Esophagus mucosa (tissue), 1 donor: ENCODE measurements at regions not wholly inside any gene's neighbourhood (a gene's known extent, or its start where the extent isn't known, plus 50 kb on each side); places are given as distances from the start of the nearest gene placed in this dataset.
A peak's percentile ranks its signal among the peaks of the same experiment; 100 is the strongest.
"Not testable (repeated sequence)": the region's sequence is repeated elsewhere in the genome, so short reads cannot be mapped to it uniquely, and the experiment has no call there.

Experiments
- ATAC-seq: fragments of 200-7000 bp; cut with Tn5 transposase; one replicate; pipeline ENCODE4 v1.9.1; 2020
- donor health status: DM: yes; HTN: yes; CAD: no.

- not testable (repeated sequence) for ATAC-seq
Observed at GRCh38 chr16:31581065-31581464, 53.4 kb downstream of the AHSP start.

GRCh38 chr16:31601737-31602384 lies 74.2 kb downstream of the AHSP start:
- not testable (repeated sequence) for ATAC-seq

- no peak for ATAC-seq
Observed at GRCh38 chr16:31618130-31618529, 90.4 kb downstream of the AHSP start.

GRCh38 chr16:31636433-31636832 lies 108.7 kb downstream of the AHSP start:
- no peak for ATAC-seq

GRCh38 chr16:31641279-31641678 lies 113.6 kb downstream of the AHSP start:
- ATAC-seq: no peak

- ATAC-seq: not testable (repeated sequence)
Observed at GRCh38 chr16:31655674-31656073, 128.0 kb downstream of the AHSP start.

GRCh38 chr16:31664683-31665482 lies 137.2 kb downstream of the AHSP start:
- peak; percentile 56 for ATAC-seq

GRCh38 chr16:31674686-31675085 lies 147.0 kb downstream of the AHSP start:
- no peak for ATAC-seq

GRCh38 chr16:31676731-31677130 lies 149.0 kb downstream of the AHSP start:
- ATAC-seq: no peak

GRCh38 chr16:31678649-31679325 lies 151.1 kb downstream of the AHSP start:
- no peak for ATAC-seq

- not testable (repeated sequence) for ATAC-seq
Observed at GRCh38 chr16:31689331-31689730, 161.6 kb downstream of the AHSP start.

GRCh38 chr16:31692338-31692737 lies 164.6 kb downstream of the AHSP start:
- not testable (repeated sequence) for ATAC-seq

GRCh38 chr16:31693733-31694132 lies 166.0 kb downstream of the AHSP start:
- no peak for ATAC-seq

GRCh38 chr16:31694461-31694860 lies 166.8 kb downstream of the AHSP start:
- no peak for ATAC-seq

- ATAC-seq: peak; percentile 71
Observed at GRCh38 chr16:31695667-31696066, 168.0 kb downstream of the AHSP start.

- no peak for ATAC-seq
Observed at GRCh38 chr16:31696968-31697743, 169.5 kb downstream of the AHSP start.

- ATAC-seq: no peak
Observed at GRCh38 chr16:31697744-31698125, 170.0 kb downstream of the AHSP start.

GRCh38 chr16:31698901-31699300 lies 171.2 kb downstream of the AHSP start:
- no peak for ATAC-seq

GRCh38 chr16:31699601-31700000 lies 171.9 kb downstream of the AHSP start:
- ATAC-seq: no peak

- ATAC-seq: no peak
Observed at GRCh38 chr16:31700200-31700529, 172.5 kb downstream of the AHSP start.

- peak; percentile 93 for ATAC-seq
Observed at GRCh38 chr16:31700530-31701388, 172.8 kb upstream of the ZNF267 start.

- ATAC-seq: no peak
Observed at GRCh38 chr16:31701734-31702133, 171.9 kb upstream of the ZNF267 start.
